H1 (cell line): ENCODE measurements at regions not wholly inside any gene's neighbourhood (a gene's known extent, or its start where the extent isn't known, plus 50 kb on each side); places are given as distances from the start of the nearest gene placed in this dataset.

Source experiments
- CTCF ChIA-PET: fragments of 300-600 bp; sonication (Branson Sonifier 250); formaldehyde crosslinking; loops from one replicate; lab custom pipeline; 2021; ENCODE audit not compliant: partially characterized antibody; lab: Charles Lee
- POLR2A ChIA-PET: fragments of 300-600 bp; sonication (Branson Sonifier 250); formaldehyde crosslinking; loops from one replicate; lab custom pipeline; 2021; ENCODE audit warnings: inconsistent platforms; ENCODE audit not compliant: partially characterized antibody; lab: Charles Lee
- DNase-seq, 2 experiments: peaks; one replicate each; pipeline versions ENCODE4 v3.0.0 to v3.0.0-alpha.2; 2010 to 2022; ENCODE audit warnings: low spot score in 2 of 2, low read depth in 1 of 2, mixed read lengths in 1 of 2
- FAIRE-seq: peaks from 2 replicates; lab custom pipeline; 2011; peaks lifted over from hg19 to GRCh38; lab: Jason Lieb, UNC
- H2AFZ ChIP-seq: 2 replicates; pipeline ENCODE4 v1.8.1; 2012; ENCODE audit warnings: low read length, inconsistent platforms
- H2AK5ac ChIP-seq: 2 replicates; pipeline ENCODE4 v1.6.1; 2013; ENCODE audit warnings: low read depth, low read length
- H2BK120ac ChIP-seq: replicated peaks from 2 replicates; pipeline ENCODE3; 2013; ENCODE audit warnings: low read depth, low read length, inconsistent platforms
- H2BK12ac ChIP-seq: 2 replicates; pipeline ENCODE4 v1.6.1; 2013; ENCODE audit warnings: low read depth, low read length
- H2BK15ac ChIP-seq: 2 replicates; pipeline ENCODE4 v1.6.1; 2013; ENCODE audit warnings: low read length
- H2BK20ac ChIP-seq: 2 replicates; pipeline ENCODE4 v1.6.1; 2013; ENCODE audit warnings: low read length
- H2BK5ac ChIP-seq: 2 replicates; pipeline ENCODE4 v1.6.1; 2013; ENCODE audit warnings: low read depth, low read length
- H3K14ac ChIP-seq: 2 replicates; pipeline ENCODE4 v1.6.1; 2013; ENCODE audit warnings: inconsistent platforms; ENCODE audit not compliant: insufficient read length
- H3K18ac ChIP-seq: 2 replicates; pipeline ENCODE4 v1.6.1; 2013; ENCODE audit warnings: low read length; ENCODE audit errors: extremely low read depth
- H3K23ac ChIP-seq: 2 replicates; pipeline ENCODE4 v1.6.1; 2013; ENCODE audit warnings: inconsistent platforms; ENCODE audit not compliant: insufficient read length
- H3K23me2 ChIP-seq: 2 replicates; pipeline ENCODE4 v1.6.1; 2013; ENCODE audit warnings: low read depth, low read length
- H3K27ac ChIP-seq: 2 replicates; pipeline ENCODE4 v1.6.1; 2011; ENCODE audit warnings: low read depth, low read length, inconsistent platforms
- H3K27me3 ChIP-seq, 4 experiments: replicated peaks in 1 of 4; 1 replicate in 1 of 4; 2 replicates in 3 of 4; pipeline versions ENCODE4 v1.6.1 to v1.8.1; 2011 to 2013; ENCODE audit warnings: low read length in 3 of 4, mild to moderate bottlenecking in 3 of 4, inconsistent platforms in 2 of 4, mixed read lengths in 2 of 4, moderate library complexity in 1 of 4; ENCODE audit not compliant: control insufficient read depth in 3 of 4, insufficient read depth in 3 of 4; ENCODE audit errors: extremely low read depth in 1 of 4
- H3K36me3 ChIP-seq, 4 experiments: 2 replicates each; pipeline versions ENCODE4 v1.6.1 to v1.8.1; 2011 to 2013; ENCODE audit warnings: mild to moderate bottlenecking in 4 of 4, low read length in 3 of 4, moderate library complexity in 2 of 4, control low read depth in 1 of 4, inconsistent platforms in 1 of 4; ENCODE audit not compliant: insufficient read depth in 4 of 4, control insufficient read depth in 2 of 4
- H3K4ac ChIP-seq: replicated peaks from 2 replicates; pipeline ENCODE3; 2013; ENCODE audit warnings: low read length, low read depth, mixed read lengths, inconsistent platforms; ENCODE audit not compliant: insufficient read length
- H3K4me1 ChIP-seq, 4 experiments: replicated peaks in 1 of 4; 1 replicate in 1 of 4; 2 replicates in 3 of 4; pipeline versions ENCODE4 v1.6.1 to v1.8.1; 2011 to 2013; ENCODE audit warnings: low read length in 3 of 4, inconsistent platforms in 2 of 4, mixed read lengths in 1 of 4; ENCODE audit not compliant: insufficient read depth in 4 of 4, control insufficient read depth in 3 of 4
- H3K4me2 ChIP-seq, 2 experiments: 2 replicates each; pipeline versions ENCODE4 v1.6.1 to v1.8.1; 2011 to 2013; ENCODE audit warnings: low read depth in 2 of 2, low read length in 2 of 2, control low read depth in 1 of 2, inconsistent platforms in 1 of 2, mild to moderate bottlenecking in 1 of 2; ENCODE audit not compliant: insufficient read depth in 1 of 2
- H3K4me3 ChIP-seq, 4 experiments: fragments of 200-600, 300-600 bp in 1 of 4; sonication (generic), shearing (Covaris generic), sonication (Bioruptor Twin) in 1 of 4; 2 replicates each; pipeline versions ENCODE4 v1.5.1 to v1.8.1; 2011 to 2016; ENCODE audit warnings: low read length in 4 of 4, low read depth in 3 of 4, control low read depth in 2 of 4, inconsistent platforms in 2 of 4, mild to moderate bottlenecking in 2 of 4, mixed read lengths in 1 of 4, moderate library complexity in 1 of 4; ENCODE audit not compliant: insufficient read depth in 2 of 4; ENCODE audit errors: extremely low read depth in 1 of 4
- H3K56ac ChIP-seq: replicated peaks from 2 replicates; pipeline ENCODE3; 2013; ENCODE audit warnings: low read depth, mild to moderate bottlenecking, mixed read lengths, low read length, inconsistent platforms; ENCODE audit not compliant: insufficient read length
- H3K79me1 ChIP-seq: 2 replicates; pipeline ENCODE4 v1.6.1; 2013; ENCODE audit warnings: low read depth, low read length, control low read depth
- H3K79me2 ChIP-seq, 2 experiments: 2 replicates each; pipeline versions ENCODE4 v1.6.1 to v1.8.1; 2012 to 2013; ENCODE audit warnings: low read length in 2 of 2, mild to moderate bottlenecking in 2 of 2, inconsistent platforms in 1 of 2; ENCODE audit not compliant: insufficient read depth in 2 of 2, control insufficient read depth in 1 of 2
- H3K9ac ChIP-seq, 4 experiments: replicated peaks in 1 of 4; 1 replicate in 1 of 4; 2 replicates in 3 of 4; pipeline versions ENCODE4 v1.6.1 to v1.8.1; 2011 to 2013; ENCODE audit warnings: low read depth in 3 of 4, low read length in 3 of 4, control low read depth in 2 of 4, mild to moderate bottlenecking in 2 of 4, moderate library complexity in 2 of 4, inconsistent platforms in 1 of 4; ENCODE audit errors: extremely low read depth in 1 of 4
- H3K9me3 ChIP-seq, 2 experiments: 2 replicates each; pipeline versions ENCODE4 v1.6.1 to v1.8.1; 2012 to 2013; ENCODE audit warnings: mild to moderate bottlenecking in 2 of 2, moderate library complexity in 2 of 2, control low read depth in 1 of 2, inconsistent platforms in 1 of 2, low read depth in 1 of 2, low read length in 1 of 2, mixed read lengths in 1 of 2; ENCODE audit not compliant: insufficient read depth in 2 of 2
- H4K20me1 ChIP-seq, 2 experiments: replicated peaks in 1 of 2; 2 replicates each; pipeline versions ENCODE3 to v1.8.1; 2011 to 2013; ENCODE audit warnings: inconsistent platforms in 2 of 2, low read length in 2 of 2, mild to moderate bottlenecking in 1 of 2; ENCODE audit not compliant: insufficient read depth in 2 of 2, control insufficient read depth in 1 of 2
- H4K5ac ChIP-seq: 2 replicates; pipeline ENCODE4 v1.6.1; 2013; ENCODE audit warnings: low read length, low read depth, mixed read lengths, inconsistent platforms; ENCODE audit not compliant: insufficient read length
- H4K8ac ChIP-seq: 2 replicates; pipeline ENCODE4 v1.8.0; 2013; ENCODE audit warnings: mild to moderate bottlenecking, moderate library complexity, low read length, inconsistent platforms; ENCODE audit not compliant: insufficient read depth; ENCODE audit errors: extremely low read depth
- H4K91ac ChIP-seq: replicated peaks from 2 replicates; pipeline ENCODE3; 2013; ENCODE audit warnings: low read length, mixed read lengths, inconsistent platforms; ENCODE audit not compliant: insufficient read length
- GABPA ChIP-seq: IDR thresholded peaks from 2 replicates; pipeline ENCODE4 v1.6.1; 2011; ENCODE audit warnings: mild to moderate bottlenecking, low read length, moderate library complexity, borderline replicate concordance; ENCODE audit not compliant: insufficient read depth
- RAD21 ChIP-seq, 2 experiments: IDR thresholded peaks in 1 of 2; conservative IDR thresholded peaks in 1 of 2; 2 replicates each; pipeline ENCODE4 v1.6.1; 2011; ENCODE audit warnings: low read depth in 2 of 2, low read length in 2 of 2, improper control_type of control experiment in 1 of 2, inconsistent platforms in 1 of 2, mild to moderate bottlenecking in 1 of 2, moderate library complexity in 1 of 2
- SAP30 ChIP-seq: fragments of 300-600 bp; sonication (generic); IDR thresholded peaks from 2 replicates; pipeline ENCODE4 v1.7.1; 2012; ENCODE audit warnings: low read length, moderate library complexity, mild to moderate bottlenecking, inconsistent platforms; ENCODE audit not compliant: insufficient read depth, insufficient replicate concordance
- WGBS, 2 experiments: shearing (Covaris generic) in 1 of 2; methylation state at CpG; one replicate each; pipeline versions ENCODE4 v1.1.6 to v1.1.7; 2013 to 2015; ENCODE audit warnings: low lambda C conversion rate in 2 of 2, mixed read lengths in 2 of 2, inconsistent platforms in 1 of 2, low coverage in 1 of 2, missing lambda C conversion rate in 1 of 2; ENCODE audit not compliant: insufficient replicate concordance in 2 of 2, insufficient coverage in 1 of 2, insufficient read length in 1 of 2; ENCODE audit errors: extremely low coverage in 1 of 2, missing lambda C conversion rate in 1 of 2; 5-methylcytosine and 5-hydroxymethylcytosine counted together
- TF ChIP-seq, protein P1 (sequence below), 3 experiments: IDR thresholded peaks; 1 replicate in 2 of 3; 2 replicates in 1 of 3; pipeline versions ENCODE4 v1.5.1 to v1.6.1; 2011; ENCODE audit warnings: low read length in 3 of 3, mild to moderate bottlenecking in 3 of 3, inconsistent platforms in 2 of 3, low read depth in 1 of 3, moderate library complexity in 1 of 3; ENCODE audit not compliant: insufficient read depth in 1 of 3; ENCODE audit errors: control extremely low read depth in 1 of 3

DNA sequence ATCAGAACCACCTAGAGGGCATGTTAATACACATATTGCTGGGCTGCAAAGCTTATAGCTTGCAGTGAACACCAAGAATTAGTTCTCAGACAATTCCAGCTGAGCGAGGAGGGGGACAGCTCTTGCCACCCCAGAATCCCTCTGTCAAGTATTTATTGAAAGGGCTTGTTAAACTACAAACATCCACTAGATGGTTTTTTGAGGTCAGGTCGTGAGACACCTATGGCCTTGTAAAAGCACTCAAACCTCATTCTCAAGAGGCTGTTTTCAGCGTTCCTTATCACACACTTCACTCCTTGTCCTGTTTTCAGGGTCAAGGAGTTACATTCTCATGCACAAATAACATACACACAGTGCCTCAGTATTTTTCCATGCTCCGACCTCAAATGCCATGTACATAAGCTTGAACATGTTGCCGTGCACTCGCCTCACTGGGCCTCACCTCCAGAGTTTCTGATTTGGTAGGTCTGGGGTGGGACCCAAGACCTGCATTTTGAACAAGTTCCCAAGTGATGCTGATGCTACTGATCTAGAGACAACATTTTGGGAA lies 98.8 kb upstream of the PTPRR start:
- H3K4me2 ChIP-seq, result no peak overlapping the region
- H3K4me3 ChIP-seq, result no peak overlapping the region
- 0 out of 2 replicates have a peak overlapping the region, but pooled peaks have one; percentile 37 for H2AFZ ChIP-seq
- H3K79me2 ChIP-seq, result no peaks in the 10 kb centered on the region
- CTCF ChIA-PET, result interaction anchor here (0.9 to 2.9 kb wide), 9 partner anchors 12 to 373 kb away, joined by 3 to 8 read pairs (median 3); no protein-coding TSS in a partner anchor
- H3K27me3 ChIP-seq, result no peaks in the 10 kb centered on the region
- H2BK5ac ChIP-seq, result no peak overlapping the region
- DNase-seq (no peak), FAIRE-seq (peak; percentile 13)
- H4K20me1 ChIP-seq, result no peaks in the 10 kb centered on the region
- TF ChIP-seq RAD21 (IDR thresholded peaks at IDR 0.05 in 1 of 2, conservative IDR thresholded peaks at IDR 0.05 in 1 of 2; ENCODE audit: low read depth in 2 of 2, low read length in 2 of 2), result peak in 1 of 2 experiments; percentile 35; a peak in 2 of 4 replicates
- no peak for TF ChIP-seq GABPA
- no peak for TF ChIP-seq SAP30
- TF ChIP-seq, protein P1, sequence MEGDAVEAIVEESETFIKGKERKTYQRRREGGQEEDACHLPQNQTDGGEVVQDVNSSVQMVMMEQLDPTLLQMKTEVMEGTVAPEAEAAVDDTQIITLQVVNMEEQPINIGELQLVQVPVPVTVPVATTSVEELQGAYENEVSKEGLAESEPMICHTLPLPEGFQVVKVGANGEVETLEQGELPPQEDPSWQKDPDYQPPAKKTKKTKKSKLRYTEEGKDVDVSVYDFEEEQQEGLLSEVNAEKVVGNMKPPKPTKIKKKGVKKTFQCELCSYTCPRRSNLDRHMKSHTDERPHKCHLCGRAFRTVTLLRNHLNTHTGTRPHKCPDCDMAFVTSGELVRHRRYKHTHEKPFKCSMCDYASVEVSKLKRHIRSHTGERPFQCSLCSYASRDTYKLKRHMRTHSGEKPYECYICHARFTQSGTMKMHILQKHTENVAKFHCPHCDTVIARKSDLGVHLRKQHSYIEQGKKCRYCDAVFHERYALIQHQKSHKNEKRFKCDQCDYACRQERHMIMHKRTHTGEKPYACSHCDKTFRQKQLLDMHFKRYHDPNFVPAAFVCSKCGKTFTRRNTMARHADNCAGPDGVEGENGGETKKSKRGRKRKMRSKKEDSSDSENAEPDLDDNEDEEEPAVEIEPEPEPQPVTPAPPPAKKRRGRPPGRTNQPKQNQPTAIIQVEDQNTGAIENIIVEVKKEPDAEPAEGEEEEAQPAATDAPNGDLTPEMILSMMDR (IDR thresholded peaks at IDR 0.05; ENCODE audit: control extremely low read depth in 1 of 3, insufficient read depth in 1 of 3, low read depth in 1 of 3, low read length in 3 of 3), result peak in 1 of 3 experiments; percentile 16; a peak in 1 of 4 replicates
- H3K4me1 ChIP-seq, result peaks cover 0 to 7% (median 2%) of the 10 kb centered on the region in 4 experiments; a peak in 2 of 7 replicates
- H2BK120ac ChIP-seq, result no peak overlapping the region
- no peak overlapping the region for H2BK20ac ChIP-seq
- H3K79me1 ChIP-seq, result no peaks in the 10 kb centered on the region
- H2BK12ac ChIP-seq, result no peak overlapping the region
- no peak overlapping the region for H3K27ac ChIP-seq
- no peak overlapping the region for H3K9ac ChIP-seq
- 88% methylated on average over 6 of the region's 6 CpGs; no CpG with 5 or more reads in 1 of the 2 experiments for WGBS, 2 experiments
- no peak overlapping the region for H3K14ac ChIP-seq
- no peak overlapping the region for H2AK5ac ChIP-seq
- H3K56ac ChIP-seq, result no peak overlapping the region
- H3K23ac ChIP-seq, result no peak overlapping the region
- no peaks in the 10 kb centered on the region for H3K23me2 ChIP-seq
- no peaks in the 10 kb centered on the region for H3K9me3 ChIP-seq
- no peaks in the 10 kb centered on the region for H3K36me3 ChIP-seq
- POLR2A ChIA-PET, result no interaction called here
- no peak overlapping the region for H2BK15ac ChIP-seq
- H4K91ac ChIP-seq, result no peak overlapping the region
- no peak overlapping the region for H4K8ac ChIP-seq
- no peak overlapping the region for H3K4ac ChIP-seq
- H4K5ac ChIP-seq, result no peak overlapping the region
- H3K18ac ChIP-seq, result no peak overlapping the region
